ENCODE measurements at regions not wholly inside any gene's neighbourhood (a gene's known extent, or its start where the extent isn't known, plus 50 kb on each side); places are given as distances from the start of the nearest gene placed in this dataset.
A peak's percentile ranks its signal among the peaks of the same experiment; 100 is the strongest.

GRCh38 chr10:60518745-60519144 is 129.1 kb upstream of the ANK3 start:
- no peak for TF ChIP-seq CTCF (IDR thresholded peaks at IDR 0.05; ENCODE audit: unreplicated experiment)
- H3K36me3 Mint-ChIP-seq: no peaks in the 10 kb centered on the region
- peaks cover 4% of the 10 kb centered on the region for H3K9me3 Mint-ChIP-seq
- peaks cover 30% of the 10 kb centered on the region for H3K4me1 Mint-ChIP-seq
- peak overlapping the region; percentile 21 for H3K27ac Mint-ChIP-seq
- H3K4me3 Mint-ChIP-seq: no peak overlapping the region
- no peak for DNase-seq (ENCODE audit: low spot score in 2 of 2, unreplicated experiment in 2 of 2)
- no peaks in the 10 kb centered on the region for H3K27me3 Mint-ChIP-seq (ENCODE audit: low read depth)

- H3K36me3 Mint-ChIP-seq: no peaks in the 10 kb centered on the region
- peaks cover 30% of the 10 kb centered on the region for H3K4me1 Mint-ChIP-seq
- H3K27ac Mint-ChIP-seq: no peak overlapping the region
- peaks cover 3% of the 10 kb centered on the region for H3K9me3 Mint-ChIP-seq
- no peak for TF ChIP-seq CTCF (IDR thresholded peaks at IDR 0.05; ENCODE audit: unreplicated experiment)
- DNase-seq (ENCODE audit: low spot score in 2 of 2, unreplicated experiment in 2 of 2): no peak
- H3K27me3 Mint-ChIP-seq (ENCODE audit: low read depth): no peaks in the 10 kb centered on the region
- no peak overlapping the region for H3K4me3 Mint-ChIP-seq
These were observed 128.1 kb upstream of the ANK3 start for GRCh38 chr10:60517805-60518204.

- Mint-ChIP-seq H3K9me3 (no peaks in the 10 kb centered on the region), H3K27ac (no peak overlapping the region)
- DNase-seq (ENCODE audit: low spot score in 2 of 2, unreplicated experiment in 2 of 2): no peak
These were observed 123.6 kb upstream of the ANK3 start for GRCh38 chr10:60513281-60513680.

GRCh38 chr10:60511477-60512229 is 122.0 kb upstream of the ANK3 start:
- Mint-ChIP-seq H3K27me3 (ENCODE audit: low read depth) (no peaks in the 10 kb centered on the region), H3K4me1 (peaks cover 2% of the 10 kb centered on the region), H3K27ac (no peak overlapping the region), H3K4me3 (no peak overlapping the region), H3K9me3 (no peaks in the 10 kb centered on the region), H3K36me3 (no peaks in the 10 kb centered on the region)
- DNase-seq (ENCODE audit: low spot score in 2 of 2, unreplicated experiment in 2 of 2): no peak
- TF ChIP-seq CTCF (IDR thresholded peaks at IDR 0.05; ENCODE audit: unreplicated experiment): no peak

More at GRCh38 chr10:60513281-60513680, 123.6 kb upstream of the ANK3 start:
- Mint-ChIP-seq H3K4me3 (no peak overlapping the region), H3K36me3 (no peaks in the 10 kb centered on the region), H3K27me3 (ENCODE audit: low read depth) (no peaks in the 10 kb centered on the region), H3K4me1 (peaks cover 2% of the 10 kb centered on the region)
- no peak for TF ChIP-seq CTCF (IDR thresholded peaks at IDR 0.05; ENCODE audit: unreplicated experiment)

- no peak for TF ChIP-seq CTCF (IDR thresholded peaks at IDR 0.05; ENCODE audit: unreplicated experiment)
- no peak overlapping the region for H3K4me3 Mint-ChIP-seq
- peaks cover 2% of the 10 kb centered on the region for H3K4me1 Mint-ChIP-seq
- H3K36me3 Mint-ChIP-seq: peaks cover 2% of the 10 kb centered on the region
- no peak for DNase-seq (ENCODE audit: low spot score in 2 of 2, unreplicated experiment in 2 of 2)
- H3K27me3 Mint-ChIP-seq (ENCODE audit: low read depth): no peaks in the 10 kb centered on the region
- H3K9me3 Mint-ChIP-seq: no peaks in the 10 kb centered on the region
- H3K27ac Mint-ChIP-seq: no peak overlapping the region
These were observed 119.2 kb upstream of the ANK3 start for GRCh38 chr10:60508831-60509230.
